Fibroblast of lung (primary cell): ENCODE measurements at regions not wholly inside any gene's neighbourhood (a gene's known extent, or its start where the extent isn't known, plus 50 kb on each side); places are given as distances from the start of the nearest gene placed in this dataset.

Experiments
- DNase-seq, 2 donors: peaks; one replicate each; pipeline versions ENCODE4 v3.0.0 to v3.0.0-alpha.2; 2010; ENCODE audit warnings: low read depth in 2 of 2
- H2AFZ ChIP-seq: 2 replicates; pipeline ENCODE4 v1.5.1; 2012; ENCODE audit warnings: low read length, control low read depth, inconsistent platforms
- H3K27ac ChIP-seq: 2 replicates; pipeline ENCODE4 v1.5.1; 2011; ENCODE audit warnings: low read length, control low read depth; ENCODE audit not compliant: insufficient read depth
- H3K27me3 ChIP-seq: 2 replicates; pipeline ENCODE4 v1.5.1; 2011; ENCODE audit warnings: mild to moderate bottlenecking, low read length; ENCODE audit not compliant: control insufficient read depth, insufficient read depth
- H3K36me3 ChIP-seq: 2 replicates; pipeline ENCODE4 v1.5.1; 2011; ENCODE audit warnings: low read length; ENCODE audit not compliant: control insufficient read depth, insufficient read depth
- H3K4me1 ChIP-seq: 2 replicates; pipeline ENCODE4 v1.5.1; 2011; ENCODE audit warnings: low read length; ENCODE audit not compliant: control insufficient read depth, insufficient read depth; ENCODE audit errors: extremely low read depth
- H3K4me2 ChIP-seq: 2 replicates; pipeline ENCODE4 v1.5.1; 2011; ENCODE audit warnings: low read length, control low read depth; ENCODE audit not compliant: insufficient read depth; ENCODE audit errors: extremely low read depth
- H3K4me3 ChIP-seq, 4 experiments: fragments of 200-600 bp in 1 of 4; sonication (generic) in 1 of 4; replicated peaks in 1 of 4; 2 replicates each; pipeline ENCODE4 v1.5.1; 2011 to 2016; ENCODE audit warnings: low read length in 4 of 4, low read depth in 3 of 4, mild to moderate bottlenecking in 3 of 4, control low read depth in 2 of 4, inconsistent platforms in 1 of 4, mixed read lengths in 1 of 4; ENCODE audit not compliant: insufficient read depth in 1 of 4; ENCODE audit errors: control extremely low read depth in 1 of 4
- H3K79me2 ChIP-seq: 2 replicates; pipeline ENCODE4 v1.5.1; 2012; ENCODE audit warnings: mild to moderate bottlenecking, low read length, inconsistent platforms; ENCODE audit not compliant: control insufficient read depth, insufficient read depth
- H3K9ac ChIP-seq: 2 replicates; pipeline ENCODE4 v1.5.1; 2011; ENCODE audit warnings: mild to moderate bottlenecking, low read length, control low read depth; ENCODE audit not compliant: insufficient read depth
- H3K9me3 ChIP-seq: 2 replicates; pipeline ENCODE4 v1.5.1; 2012; ENCODE audit warnings: low read depth, low read length; ENCODE audit not compliant: control insufficient read depth, insufficient read depth
- H4K20me1 ChIP-seq: 2 replicates; pipeline ENCODE4 v1.5.1; 2011; ENCODE audit warnings: low read length; ENCODE audit not compliant: control insufficient read depth, insufficient read depth; ENCODE audit errors: extremely low read depth
- EZH2 ChIP-seq: IDR thresholded peaks from 2 replicates; pipeline ENCODE4 v1.5.1; 2012; ENCODE audit warnings: low read length, control low read depth, mild to moderate bottlenecking; ENCODE audit errors: missing control alignments
- TF ChIP-seq, protein P1 (sequence below), 2 donors: IDR thresholded peaks in 1 of 2; conservative IDR thresholded peaks in 1 of 2; 1 replicate in 1 of 2; 2 replicates in 1 of 2; pipeline ENCODE4 v1.5.1; 2011 to 2012; ENCODE audit warnings: low read length in 2 of 2, control low read depth in 1 of 2, inconsistent platforms in 1 of 2, low read depth in 1 of 2, mild to moderate bottlenecking in 1 of 2

DNA sequence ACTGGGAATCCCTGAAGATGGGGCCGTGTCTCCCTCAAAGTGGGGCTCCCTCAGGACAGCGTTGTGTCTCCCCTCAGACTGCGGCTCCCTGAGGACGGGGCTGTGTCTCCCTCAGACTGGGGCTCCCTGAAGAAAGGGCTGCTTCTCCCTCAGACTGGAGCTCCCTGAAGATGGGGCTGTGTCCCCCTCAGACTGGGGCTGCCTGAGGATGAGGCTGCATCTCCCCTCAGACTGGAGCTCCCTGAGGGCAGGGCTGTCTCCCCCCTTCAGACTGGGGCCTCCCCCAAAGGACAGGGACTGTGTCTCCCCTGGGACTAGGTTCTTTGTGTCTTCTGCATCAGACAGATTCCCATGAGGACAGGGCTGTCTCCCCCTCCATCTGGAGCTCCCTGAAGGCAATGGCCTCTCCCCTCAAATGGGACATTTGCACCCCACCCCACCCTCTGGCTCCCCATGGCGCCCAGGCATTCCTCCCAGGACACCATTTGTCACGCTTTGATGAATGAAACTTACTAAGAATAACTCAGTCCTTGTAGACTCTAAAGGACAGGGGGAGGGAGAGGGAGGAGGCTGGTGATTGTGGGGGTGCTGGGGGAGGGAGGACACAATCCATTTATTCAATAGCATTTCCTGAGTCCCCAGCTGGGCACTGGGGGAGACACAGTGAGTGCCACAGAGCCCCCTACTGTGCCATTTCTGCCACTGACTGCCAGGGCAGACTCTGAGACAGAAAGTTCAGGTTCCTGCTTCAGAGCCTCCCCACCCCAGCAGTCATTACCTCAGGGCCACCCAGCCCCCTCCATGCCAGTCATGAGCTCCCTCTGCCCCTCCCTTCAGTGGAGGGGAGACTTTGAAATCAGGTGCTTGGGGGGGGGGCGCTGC lies 122.4 kb downstream of the MRPL14 start:
- H3K9me3 ChIP-seq = no peaks in the 10 kb centered on the region
- H3K4me1 ChIP-seq = peaks cover 21% of the 10 kb centered on the region
- no peaks in the 10 kb centered on the region for H3K36me3 ChIP-seq
- H3K4me2 ChIP-seq = no peak overlapping the region
- H4K20me1 ChIP-seq = no peaks in the 10 kb centered on the region
- no peak for TF ChIP-seq EZH2
- TF ChIP-seq, protein P1, sequence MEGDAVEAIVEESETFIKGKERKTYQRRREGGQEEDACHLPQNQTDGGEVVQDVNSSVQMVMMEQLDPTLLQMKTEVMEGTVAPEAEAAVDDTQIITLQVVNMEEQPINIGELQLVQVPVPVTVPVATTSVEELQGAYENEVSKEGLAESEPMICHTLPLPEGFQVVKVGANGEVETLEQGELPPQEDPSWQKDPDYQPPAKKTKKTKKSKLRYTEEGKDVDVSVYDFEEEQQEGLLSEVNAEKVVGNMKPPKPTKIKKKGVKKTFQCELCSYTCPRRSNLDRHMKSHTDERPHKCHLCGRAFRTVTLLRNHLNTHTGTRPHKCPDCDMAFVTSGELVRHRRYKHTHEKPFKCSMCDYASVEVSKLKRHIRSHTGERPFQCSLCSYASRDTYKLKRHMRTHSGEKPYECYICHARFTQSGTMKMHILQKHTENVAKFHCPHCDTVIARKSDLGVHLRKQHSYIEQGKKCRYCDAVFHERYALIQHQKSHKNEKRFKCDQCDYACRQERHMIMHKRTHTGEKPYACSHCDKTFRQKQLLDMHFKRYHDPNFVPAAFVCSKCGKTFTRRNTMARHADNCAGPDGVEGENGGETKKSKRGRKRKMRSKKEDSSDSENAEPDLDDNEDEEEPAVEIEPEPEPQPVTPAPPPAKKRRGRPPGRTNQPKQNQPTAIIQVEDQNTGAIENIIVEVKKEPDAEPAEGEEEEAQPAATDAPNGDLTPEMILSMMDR (conservative IDR thresholded peaks at IDR 0.05 in 1 of 2, IDR thresholded peaks at IDR 0.05 in 1 of 2; ENCODE audit: low read depth in 1 of 2, low read length in 2 of 2) = peak in 1 of 2 donors; percentile 27
- H3K9ac ChIP-seq = peak overlapping the region; percentile 2
- H3K27me3 ChIP-seq = no peaks in the 10 kb centered on the region
- H3K27ac ChIP-seq = no peak overlapping the region
- H3K4me3 ChIP-seq = no peak overlapping the region
- no peaks in the 10 kb centered on the region for H3K79me2 ChIP-seq
- no peak overlapping the region for H2AFZ ChIP-seq
- DNase-seq = no peak

DNA sequence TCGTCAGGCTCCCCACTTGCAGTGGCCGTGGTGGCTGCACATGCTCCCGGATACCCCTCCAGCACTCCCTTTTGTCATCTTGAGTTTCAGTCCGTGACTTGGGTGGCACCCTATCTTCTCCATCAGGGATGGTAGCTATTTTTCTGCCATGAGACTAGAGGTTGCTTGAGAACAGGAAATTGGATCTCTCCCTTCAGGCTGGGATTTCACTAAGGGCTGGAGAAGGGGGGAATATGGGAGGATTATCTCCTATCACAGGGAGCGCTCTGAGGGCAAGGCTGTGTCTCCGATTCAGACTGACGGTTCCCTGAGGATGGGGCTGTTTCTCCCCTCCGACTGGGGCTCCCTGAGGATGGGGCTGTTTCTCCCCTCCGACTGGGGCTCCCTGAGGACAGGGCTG lies 123.1 kb downstream of the MRPL14 start:
- Histone ChIP-seq H3K4me2 (no peak overlapping the region), H3K27ac (no peak overlapping the region), H3K79me2 (no peaks in the 10 kb centered on the region), H3K4me3 (no peak overlapping the region), H3K27me3 (no peaks in the 10 kb centered on the region), H2AFZ (no peak overlapping the region), H3K9ac (no peak overlapping the region), H3K36me3 (no peaks in the 10 kb centered on the region), H4K20me1 (no peaks in the 10 kb centered on the region), H3K9me3 (no peaks in the 10 kb centered on the region), H3K4me1 (peaks cover 20% of the 10 kb centered on the region)
- DNase-seq = no peak
- TF ChIP-seq, protein P1 (conservative IDR thresholded peaks at IDR 0.05 in 1 of 2, IDR thresholded peaks at IDR 0.05 in 1 of 2; ENCODE audit: low read depth in 1 of 2, low read length in 2 of 2) = no peak
- TF ChIP-seq EZH2 = no peak

DNA sequence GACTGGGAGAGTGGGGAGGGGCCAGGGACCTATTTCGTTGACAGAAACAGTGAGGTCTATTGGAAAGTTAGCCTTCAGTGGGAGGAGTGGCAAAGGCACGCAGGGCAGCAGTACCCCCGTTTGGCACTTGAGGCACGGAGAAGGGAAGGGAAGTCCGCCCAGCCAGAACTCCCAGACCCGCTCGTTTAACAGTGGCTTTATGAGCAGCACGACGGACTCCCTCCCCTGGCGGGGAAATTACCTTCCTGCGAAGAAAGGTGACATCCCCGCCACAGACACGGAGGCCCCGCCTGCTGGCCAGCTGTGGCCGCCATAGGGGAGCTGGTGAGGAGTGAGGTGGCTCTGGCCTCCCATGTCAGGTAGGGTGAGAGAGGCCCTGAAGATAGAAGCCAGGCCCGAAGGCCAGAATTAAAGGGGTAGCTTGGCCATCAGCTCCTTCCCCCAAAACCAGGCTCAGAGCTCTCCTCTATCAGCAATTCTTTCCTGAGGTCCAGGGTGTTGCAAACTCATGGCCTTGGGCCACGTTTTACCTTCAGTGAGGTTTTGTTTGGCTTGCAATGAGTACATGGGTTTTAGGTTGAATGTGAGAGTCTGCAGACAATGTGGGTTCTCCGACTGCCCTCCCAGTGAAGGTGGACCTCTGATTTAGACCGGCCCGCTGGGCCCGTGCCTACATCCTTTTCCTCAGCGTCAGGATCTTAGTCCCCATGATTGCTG lies 123.7 kb downstream of the MRPL14 start:
- Histone ChIP-seq H3K9me3 (no peaks in the 10 kb centered on the region), H3K9ac (no peak overlapping the region), H3K27ac (no peak overlapping the region), H2AFZ (no peak overlapping the region), H3K79me2 (no peaks in the 10 kb centered on the region), H3K4me1 (peaks cover 20% of the 10 kb centered on the region), H4K20me1 (no peaks in the 10 kb centered on the region), H3K27me3 (no peaks in the 10 kb centered on the region), H3K36me3 (no peaks in the 10 kb centered on the region), H3K4me2 (no peak overlapping the region), H3K4me3 (no peak overlapping the region)
- TF ChIP-seq EZH2 = no peak
- TF ChIP-seq, protein P1 (conservative IDR thresholded peaks at IDR 0.05 in 1 of 2, IDR thresholded peaks at IDR 0.05 in 1 of 2; ENCODE audit: low read depth in 1 of 2, low read length in 2 of 2) = no peak
- no peak for DNase-seq
